GM23338 (cell line): ENCODE measurements at regions not wholly inside any gene's neighbourhood (a gene's known extent, or its start where the extent isn't known, plus 50 kb on each side); places are given as distances from the start of the nearest gene placed in this dataset.

Experiments
- ATAC-seq: fragments of 200-7000 bp; cut with Tn5 transposase; 3 replicates; pipeline ENCODE4 v1.9.1; 2020
- DNase-seq: peaks from one replicate; pipeline ENCODE4 v3.0.0-alpha.2; 2015; ENCODE audit warnings: low spot score
- H2AFZ ChIP-seq: fragments of 200-600 bp; sonication (generic); 2 replicates; pipeline ENCODE4 v1.8.0; 2016; ENCODE audit warnings: antibody characterized with exemption, mild to moderate bottlenecking, moderate library complexity
- H3F3A ChIP-seq: fragments of 200-600 bp; sonication (generic); replicated peaks from 2 replicates; pipeline ENCODE4 v1.8.0; 2017; ENCODE audit warnings: antibody characterized with exemption, mixed run types, low read depth
- H3K27ac ChIP-seq: fragments of 200-600 bp; sonication (generic); 2 replicates; pipeline ENCODE4 v1.6.1; 2016; ENCODE audit warnings: low read depth
- H3K27me3 ChIP-seq: fragments of 200-600 bp; sonication (generic); 2 replicates; pipeline ENCODE4 v1.8.0; 2016; ENCODE audit warnings: mild to moderate bottlenecking, mixed run types, moderate library complexity; ENCODE audit not compliant: insufficient read depth
- H3K36me3 ChIP-seq: fragments of 200-600 bp; sonication (generic); 2 replicates; pipeline ENCODE4 v1.8.0; 2016; ENCODE audit warnings: mild to moderate bottlenecking; ENCODE audit not compliant: insufficient read depth
- H3K4me1 ChIP-seq: fragments of 200-600 bp; sonication (generic); 2 replicates; pipeline ENCODE4 v1.8.0; 2016; ENCODE audit warnings: mild to moderate bottlenecking, moderate library complexity; ENCODE audit not compliant: insufficient read depth
- H3K4me2 ChIP-seq: fragments of 200-600 bp; sonication (generic); 2 replicates; pipeline ENCODE4 v1.7.1; 2017; ENCODE audit warnings: mixed run types
- H3K4me3 ChIP-seq: fragments of 200-600 bp; sonication (generic); 2 replicates; pipeline ENCODE4 v1.6.1; 2016; ENCODE audit warnings: mixed run types
- H3K79me2 ChIP-seq: fragments of 200-600 bp; sonication (generic); replicated peaks from 2 replicates; pipeline ENCODE4 v1.8.0; 2017; ENCODE audit warnings: mild to moderate bottlenecking; ENCODE audit not compliant: insufficient read depth
- H3K9me2 ChIP-seq: fragments of 200-600 bp; sonication (generic); 2 replicates; pipeline ENCODE4 v1.8.0; 2017; ENCODE audit not compliant: insufficient read depth
- H4K20me1 ChIP-seq: fragments of 200-600 bp; sonication (generic); replicated peaks from 2 replicates; pipeline ENCODE4 v1.8.0; 2017; ENCODE audit warnings: mild to moderate bottlenecking; ENCODE audit not compliant: insufficient read depth
- H3K27ac Mint-ChIP-seq: 2 replicates; pipeline ENCODE4 v1.8.0; 2020; ENCODE audit warnings: inconsistent platforms, mild to moderate bottlenecking, moderate library complexity, mixed read lengths
- H3K27me3 Mint-ChIP-seq: 3 replicates; pipeline ENCODE4 v1.8.0; 2022; ENCODE audit warnings: low read depth, mild to moderate bottlenecking, moderate library complexity, mixed read lengths, inconsistent platforms; ENCODE audit not compliant: insufficient read depth, poor library complexity
- H3K36me3 Mint-ChIP-seq: 3 replicates; pipeline ENCODE4 v1.8.0; 2021; ENCODE audit warnings: low read depth, mild to moderate bottlenecking, inconsistent platforms, moderate library complexity, mixed read lengths
- H3K4me1 Mint-ChIP-seq: 3 replicates; pipeline ENCODE4 v1.8.0; 2020; ENCODE audit warnings: mild to moderate bottlenecking, inconsistent platforms, mixed read lengths
- H3K4me3 Mint-ChIP-seq: 3 replicates; pipeline ENCODE4 v1.8.0; 2021; ENCODE audit warnings: moderate library complexity, mild to moderate bottlenecking, inconsistent platforms, mixed read lengths
- H3K9me3 Mint-ChIP-seq: 3 replicates; pipeline ENCODE4 v1.8.0; 2020; ENCODE audit warnings: moderate library complexity, mild to moderate bottlenecking, inconsistent platforms, mixed read lengths
- CREB1 ChIP-seq: fragments of 250-450 bp; sonication (Bioruptor Pico); IDR thresholded peaks from 2 replicates; pipeline ENCODE4 v1.5.0; 2020; ENCODE audit warnings: low read depth, mild to moderate bottlenecking, moderate library complexity
- EZH2phosphoT487 ChIP-seq: fragments of 200-600 bp; sonication (generic); IDR thresholded peaks from one replicate; pipeline ENCODE4 v1.8.1; 2018; ENCODE audit warnings: antibody characterized with exemption; ENCODE audit not compliant: unreplicated experiment
- JUNB ChIP-seq: IDR thresholded peaks from one replicate; pipeline ENCODE4 v1.6.1; 2016; ENCODE audit warnings: antibody characterized with exemption; ENCODE audit not compliant: unreplicated experiment
- NANOG ChIP-seq: IDR thresholded peaks from 2 replicates; pipeline ENCODE4 v1.6.1; 2016; ENCODE audit warnings: antibody characterized with exemption, borderline replicate concordance
- POLR2AphosphoS5 ChIP-seq: IDR thresholded peaks from 2 replicates; pipeline ENCODE4 v1.6.1; 2016; ENCODE audit warnings: antibody characterized with exemption, low read depth
- ZNF114 ChIP-seq: fragments of 250-450 bp; sonication (Bioruptor Pico); IDR thresholded peaks from 2 replicates; pipeline ENCODE4 v1.5.0; 2020; ENCODE audit warnings: mild to moderate bottlenecking, moderate library complexity
- TF ChIP-seq, protein P1 (sequence below): IDR thresholded peaks from 2 replicates; pipeline ENCODE4 v1.6.1; 2016; ENCODE audit warnings: antibody characterized with exemption
- TF ChIP-seq, protein P2 (sequence below): IDR thresholded peaks from one replicate; pipeline ENCODE4 v1.6.1; 2018; ENCODE audit warnings: antibody characterized with exemption; ENCODE audit not compliant: unreplicated experiment
- TF ChIP-seq, protein P3 (sequence below): fragments of 250-450 bp; sonication (Bioruptor Pico); IDR thresholded peaks from 2 replicates; pipeline ENCODE4 v1.5.0; 2020; ENCODE audit warnings: mild to moderate bottlenecking, moderate library complexity

DNA sequence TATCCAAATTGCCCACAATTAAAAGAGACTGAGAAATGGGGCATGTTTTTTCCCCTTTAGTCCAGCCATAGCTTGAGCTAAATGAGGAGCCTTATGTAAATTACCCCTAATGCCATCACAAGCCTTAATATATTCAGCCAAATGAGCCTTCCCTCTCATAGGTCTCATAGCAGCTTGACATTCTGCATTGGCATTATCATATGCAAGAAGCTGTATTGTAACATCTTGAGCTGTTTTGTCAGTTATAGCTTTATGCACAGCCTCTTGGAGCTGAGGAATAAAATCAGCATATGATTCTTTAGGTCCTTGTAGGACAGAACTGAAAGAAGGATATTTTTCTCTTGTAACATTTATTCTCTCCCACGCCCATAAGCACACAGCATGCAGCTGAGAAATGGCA, 153.2 kb downstream of the ZNF486 start:
- no peaks in the 10 kb centered on the region for H3K36me3 ChIP-seq
- H2AFZ ChIP-seq, result no peak overlapping the region; the same call in 1 of the 2 replicates
- no peaks in the 10 kb centered on the region for H3K27me3 ChIP-seq
- no peak overlapping the region for H3K4me3 ChIP-seq
- TF ChIP-seq NANOG, result no peak
- TF ChIP-seq, protein P1, sequence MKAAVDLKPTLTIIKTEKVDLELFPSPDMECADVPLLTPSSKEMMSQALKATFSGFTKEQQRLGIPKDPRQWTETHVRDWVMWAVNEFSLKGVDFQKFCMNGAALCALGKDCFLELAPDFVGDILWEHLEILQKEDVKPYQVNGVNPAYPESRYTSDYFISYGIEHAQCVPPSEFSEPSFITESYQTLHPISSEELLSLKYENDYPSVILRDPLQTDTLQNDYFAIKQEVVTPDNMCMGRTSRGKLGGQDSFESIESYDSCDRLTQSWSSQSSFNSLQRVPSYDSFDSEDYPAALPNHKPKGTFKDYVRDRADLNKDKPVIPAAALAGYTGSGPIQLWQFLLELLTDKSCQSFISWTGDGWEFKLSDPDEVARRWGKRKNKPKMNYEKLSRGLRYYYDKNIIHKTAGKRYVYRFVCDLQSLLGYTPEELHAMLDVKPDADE, result no peak
- TF ChIP-seq POLR2AphosphoS5, result no peak
- Mint-ChIP-seq H3K27ac (no peak overlapping the region), H3K27me3 (no peaks in the 10 kb centered on the region), H3K36me3 (no peaks in the 10 kb centered on the region), H3K9me3 (no peaks in the 10 kb centered on the region), H3K4me3 (no peak overlapping the region), H3K4me1 (peaks cover 12% of the 10 kb centered on the region)
- no peak overlapping the region for H3K27ac ChIP-seq
- no peaks in the 10 kb centered on the region for H3F3A ChIP-seq
- H4K20me1 ChIP-seq, result no peaks in the 10 kb centered on the region
- H3K79me2 ChIP-seq, result no peaks in the 10 kb centered on the region
- H3K4me1 ChIP-seq, result no peaks in the 10 kb centered on the region; the same call in 1 of the 2 replicates
- no peak for ATAC-seq
- DNase-seq, result no peak
- no peak overlapping the region for H3K4me2 ChIP-seq
- H3K9me2 ChIP-seq, result no peaks in the 10 kb centered on the region; the same call in 1 of the 2 replicates

DNA sequence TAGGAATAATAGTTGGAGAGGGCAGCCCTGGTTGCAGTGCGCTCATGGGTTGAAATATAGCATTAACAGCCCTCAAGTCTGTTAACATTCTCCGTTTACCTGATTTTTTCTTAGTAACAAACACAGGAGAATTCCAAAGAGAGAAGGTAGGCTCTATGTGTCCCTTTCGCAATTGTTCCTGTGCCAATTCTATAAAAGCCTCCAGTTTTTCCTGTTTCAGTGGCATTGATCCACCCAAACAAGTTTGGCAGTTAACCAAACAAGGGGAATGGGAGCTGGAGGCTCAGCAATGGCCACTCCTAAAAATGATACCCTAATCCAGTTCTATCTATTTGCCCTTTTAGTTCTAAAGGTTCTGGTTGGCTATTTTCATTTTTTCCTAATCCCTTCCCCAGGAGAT, 151.6 kb downstream of the ZNF486 start:
- no peaks in the 10 kb centered on the region for H3K36me3 ChIP-seq
- no peaks in the 10 kb centered on the region for H3K79me2 ChIP-seq
- Mint-ChIP-seq H3K4me1 (peaks cover 5% of the 10 kb centered on the region), H3K27me3 (no peaks in the 10 kb centered on the region), H3K4me3 (no peak overlapping the region), H3K36me3 (no peaks in the 10 kb centered on the region), H3K9me3 (no peaks in the 10 kb centered on the region), H3K27ac (no peak overlapping the region)
- H3K27ac ChIP-seq, result no peak overlapping the region
- H3K4me1 ChIP-seq, result no peaks in the 10 kb centered on the region
- no peaks in the 10 kb centered on the region for H3F3A ChIP-seq
- H3K27me3 ChIP-seq, result no peaks in the 10 kb centered on the region
- no peak overlapping the region for H3K4me3 ChIP-seq
- TF ChIP-seq, protein P2, sequence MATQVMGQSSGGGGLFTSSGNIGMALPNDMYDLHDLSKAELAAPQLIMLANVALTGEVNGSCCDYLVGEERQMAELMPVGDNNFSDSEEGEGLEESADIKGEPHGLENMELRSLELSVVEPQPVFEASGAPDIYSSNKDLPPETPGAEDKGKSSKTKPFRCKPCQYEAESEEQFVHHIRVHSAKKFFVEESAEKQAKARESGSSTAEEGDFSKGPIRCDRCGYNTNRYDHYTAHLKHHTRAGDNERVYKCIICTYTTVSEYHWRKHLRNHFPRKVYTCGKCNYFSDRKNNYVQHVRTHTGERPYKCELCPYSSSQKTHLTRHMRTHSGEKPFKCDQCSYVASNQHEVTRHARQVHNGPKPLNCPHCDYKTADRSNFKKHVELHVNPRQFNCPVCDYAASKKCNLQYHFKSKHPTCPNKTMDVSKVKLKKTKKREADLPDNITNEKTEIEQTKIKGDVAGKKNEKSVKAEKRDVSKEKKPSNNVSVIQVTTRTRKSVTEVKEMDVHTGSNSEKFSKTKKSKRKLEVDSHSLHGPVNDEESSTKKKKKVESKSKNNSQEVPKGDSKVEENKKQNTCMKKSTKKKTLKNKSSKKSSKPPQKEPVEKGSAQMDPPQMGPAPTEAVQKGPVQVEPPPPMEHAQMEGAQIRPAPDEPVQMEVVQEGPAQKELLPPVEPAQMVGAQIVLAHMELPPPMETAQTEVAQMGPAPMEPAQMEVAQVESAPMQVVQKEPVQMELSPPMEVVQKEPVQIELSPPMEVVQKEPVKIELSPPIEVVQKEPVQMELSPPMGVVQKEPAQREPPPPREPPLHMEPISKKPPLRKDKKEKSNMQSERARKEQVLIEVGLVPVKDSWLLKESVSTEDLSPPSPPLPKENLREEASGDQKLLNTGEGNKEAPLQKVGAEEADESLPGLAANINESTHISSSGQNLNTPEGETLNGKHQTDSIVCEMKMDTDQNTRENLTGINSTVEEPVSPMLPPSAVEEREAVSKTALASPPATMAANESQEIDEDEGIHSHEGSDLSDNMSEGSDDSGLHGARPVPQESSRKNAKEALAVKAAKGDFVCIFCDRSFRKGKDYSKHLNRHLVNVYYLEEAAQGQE, result no peak
- no peak for TF ChIP-seq ZNF114
- TF ChIP-seq EZH2phosphoT487, result no peak
- no peak for TF ChIP-seq POLR2AphosphoS5
- TF ChIP-seq, protein P3, sequence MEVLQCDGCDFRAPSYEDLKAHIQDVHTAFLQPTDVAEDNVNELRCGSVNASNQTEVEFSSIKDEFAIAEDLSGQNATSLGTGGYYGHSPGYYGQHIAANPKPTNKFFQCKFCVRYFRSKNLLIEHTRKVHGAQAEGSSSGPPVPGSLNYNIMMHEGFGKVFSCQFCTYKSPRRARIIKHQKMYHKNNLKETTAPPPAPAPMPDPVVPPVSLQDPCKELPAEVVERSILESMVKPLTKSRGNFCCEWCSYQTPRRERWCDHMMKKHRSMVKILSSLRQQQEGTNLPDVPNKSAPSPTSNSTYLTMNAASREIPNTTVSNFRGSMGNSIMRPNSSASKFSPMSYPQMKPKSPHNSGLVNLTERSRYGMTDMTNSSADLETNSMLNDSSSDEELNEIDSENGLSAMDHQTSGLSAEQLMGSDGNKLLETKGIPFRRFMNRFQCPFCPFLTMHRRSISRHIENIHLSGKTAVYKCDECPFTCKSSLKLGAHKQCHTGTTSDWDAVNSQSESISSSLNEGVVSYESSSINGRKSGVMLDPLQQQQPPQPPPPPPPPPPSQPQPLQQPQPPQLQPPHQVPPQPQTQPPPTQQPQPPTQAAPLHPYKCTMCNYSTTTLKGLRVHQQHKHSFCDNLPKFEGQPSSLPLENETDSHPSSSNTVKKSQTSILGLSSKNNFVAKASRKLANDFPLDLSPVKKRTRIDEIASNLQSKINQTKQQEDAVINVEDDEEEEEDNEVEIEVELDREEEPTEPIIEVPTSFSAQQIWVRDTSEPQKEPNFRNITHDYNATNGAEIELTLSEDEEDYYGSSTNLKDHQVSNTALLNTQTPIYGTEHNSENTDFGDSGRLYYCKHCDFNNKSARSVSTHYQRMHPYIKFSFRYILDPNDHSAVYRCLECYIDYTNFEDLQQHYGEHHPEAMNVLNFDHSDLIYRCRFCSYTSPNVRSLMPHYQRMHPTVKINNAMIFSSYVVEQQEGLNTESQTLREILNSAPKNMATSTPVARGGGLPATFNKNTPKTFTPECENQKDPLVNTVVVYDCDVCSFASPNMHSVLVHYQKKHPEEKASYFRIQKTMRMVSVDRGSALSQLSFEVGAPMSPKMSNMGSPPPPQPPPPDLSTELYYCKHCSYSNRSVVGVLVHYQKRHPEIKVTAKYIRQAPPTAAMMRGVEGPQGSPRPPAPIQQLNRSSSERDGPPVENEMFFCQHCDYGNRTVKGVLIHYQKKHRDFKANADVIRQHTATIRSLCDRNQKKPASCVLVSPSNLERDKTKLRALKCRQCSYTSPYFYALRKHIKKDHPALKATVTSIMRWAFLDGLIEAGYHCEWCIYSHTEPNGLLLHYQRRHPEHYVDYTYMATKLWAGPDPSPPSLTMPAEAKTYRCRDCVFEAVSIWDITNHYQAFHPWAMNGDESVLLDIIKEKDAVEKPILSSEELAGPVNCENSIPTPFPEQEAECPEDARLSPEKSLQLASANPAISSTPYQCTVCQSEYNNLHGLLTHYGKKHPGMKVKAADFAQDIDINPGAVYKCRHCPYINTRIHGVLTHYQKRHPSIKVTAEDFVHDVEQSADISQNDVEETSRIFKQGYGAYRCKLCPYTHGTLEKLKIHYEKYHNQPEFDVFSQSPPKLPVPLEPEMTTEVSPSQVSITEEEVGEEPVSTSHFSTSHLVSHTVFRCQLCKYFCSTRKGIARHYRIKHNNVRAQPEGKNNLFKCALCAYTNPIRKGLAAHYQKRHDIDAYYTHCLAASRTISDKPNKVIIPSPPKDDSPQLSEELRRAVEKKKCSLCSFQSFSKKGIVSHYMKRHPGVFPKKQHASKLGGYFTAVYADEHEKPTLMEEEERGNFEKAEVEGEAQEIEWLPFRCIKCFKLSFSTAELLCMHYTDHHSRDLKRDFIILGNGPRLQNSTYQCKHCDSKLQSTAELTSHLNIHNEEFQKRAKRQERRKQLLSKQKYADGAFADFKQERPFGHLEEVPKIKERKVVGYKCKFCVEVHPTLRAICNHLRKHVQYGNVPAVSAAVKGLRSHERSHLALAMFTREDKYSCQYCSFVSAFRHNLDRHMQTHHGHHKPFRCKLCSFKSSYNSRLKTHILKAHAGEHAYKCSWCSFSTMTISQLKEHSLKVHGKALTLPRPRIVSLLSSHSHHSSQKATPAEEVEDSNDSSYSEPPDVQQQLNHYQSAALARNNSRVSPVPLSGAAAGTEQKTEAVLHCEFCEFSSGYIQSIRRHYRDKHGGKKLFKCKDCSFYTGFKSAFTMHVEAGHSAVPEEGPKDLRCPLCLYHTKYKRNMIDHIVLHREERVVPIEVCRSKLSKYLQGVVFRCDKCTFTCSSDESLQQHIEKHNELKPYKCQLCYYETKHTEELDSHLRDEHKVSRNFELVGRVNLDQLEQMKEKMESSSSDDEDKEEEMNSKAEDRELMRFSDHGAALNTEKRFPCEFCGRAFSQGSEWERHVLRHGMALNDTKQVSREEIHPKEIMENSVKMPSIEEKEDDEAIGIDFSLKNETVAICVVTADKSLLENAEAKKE (CRISPR knock-in tag), result no peak
- TF ChIP-seq CREB1 (CRISPR knock-in tag), result no peak
- TF ChIP-seq, protein P1, result no peak
- no peak for TF ChIP-seq JUNB
- H3K9me2 ChIP-seq, result no peaks in the 10 kb centered on the region; the same call in 1 of the 2 replicates
- ATAC-seq (no peak), DNase-seq (no peak)
- no peaks in the 10 kb centered on the region for H4K20me1 ChIP-seq
- H2AFZ ChIP-seq, result no peak overlapping the region
- H3K4me2 ChIP-seq, result no peak overlapping the region
